Liver (tissue), 3 donors: ENCODE measurements at regions not wholly inside any gene's neighbourhood (a gene's known extent, or its start where the extent isn't known, plus 50 kb on each side); places are given as distances from the start of the nearest gene placed in this dataset.

Experiments used
- GABPA ChIP-seq, 2 donors: IDR thresholded peaks in 1 of 2; conservative IDR thresholded peaks in 1 of 2; 2 replicates each; pipeline ENCODE4 v1.6.1; 2016; ENCODE audit warnings: antibody characterized with exemption in 2 of 2, mild to moderate bottlenecking in 1 of 2, moderate library complexity in 1 of 2
- JUND ChIP-seq, 2 donors: IDR thresholded peaks; 2 replicates each; pipeline ENCODE4 v1.6.1; 2016; ENCODE audit warnings: antibody characterized with exemption in 2 of 2
- RAD21 ChIP-seq, 2 donors: IDR thresholded peaks; 2 replicates each; pipeline ENCODE4 v1.6.1; 2016; ENCODE audit warnings: antibody characterized with exemption in 2 of 2, mild to moderate bottlenecking in 2 of 2
- TAF1 ChIP-seq: conservative IDR thresholded peaks from 2 replicates; pipeline ENCODE4 v1.6.1; 2016; ENCODE audit warnings: antibody characterized with exemption, mild to moderate bottlenecking
- YY1 ChIP-seq: IDR thresholded peaks from 2 replicates; pipeline ENCODE4 v1.6.1; 2016; ENCODE audit warnings: antibody characterized with exemption, mild to moderate bottlenecking
- TF ChIP-seq, protein P1 (sequence below): fragments of 150-350 bp; IDR thresholded peaks from 2 replicates; pipeline ENCODE4 v1.5.1; 2017; ENCODE audit warnings: improper control_type of control experiment, low read depth, low read length; ENCODE audit not compliant: missing input control
- donor health status: healthy.
- donor health status: healthy.

DNA sequence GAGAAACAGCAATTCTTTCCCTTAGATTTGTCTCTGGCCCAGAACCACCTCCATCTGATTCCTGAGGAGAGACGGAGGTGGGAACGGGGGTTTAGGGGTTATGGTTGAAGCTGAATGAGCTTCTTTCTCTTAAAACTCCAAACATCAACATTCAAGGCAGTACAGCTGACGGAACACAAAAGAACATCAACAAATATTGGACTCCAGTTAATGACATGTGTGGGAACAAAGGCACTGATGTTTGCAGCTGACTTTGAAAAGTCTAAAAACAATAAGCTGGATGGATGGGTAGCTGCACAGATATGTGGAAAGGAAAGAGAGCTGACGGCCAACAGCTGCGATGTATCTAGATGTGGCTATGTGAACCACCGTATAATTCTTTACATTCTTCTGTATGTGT is 256.5 kb downstream of the SOD2 start:
- TF ChIP-seq, protein P1, sequence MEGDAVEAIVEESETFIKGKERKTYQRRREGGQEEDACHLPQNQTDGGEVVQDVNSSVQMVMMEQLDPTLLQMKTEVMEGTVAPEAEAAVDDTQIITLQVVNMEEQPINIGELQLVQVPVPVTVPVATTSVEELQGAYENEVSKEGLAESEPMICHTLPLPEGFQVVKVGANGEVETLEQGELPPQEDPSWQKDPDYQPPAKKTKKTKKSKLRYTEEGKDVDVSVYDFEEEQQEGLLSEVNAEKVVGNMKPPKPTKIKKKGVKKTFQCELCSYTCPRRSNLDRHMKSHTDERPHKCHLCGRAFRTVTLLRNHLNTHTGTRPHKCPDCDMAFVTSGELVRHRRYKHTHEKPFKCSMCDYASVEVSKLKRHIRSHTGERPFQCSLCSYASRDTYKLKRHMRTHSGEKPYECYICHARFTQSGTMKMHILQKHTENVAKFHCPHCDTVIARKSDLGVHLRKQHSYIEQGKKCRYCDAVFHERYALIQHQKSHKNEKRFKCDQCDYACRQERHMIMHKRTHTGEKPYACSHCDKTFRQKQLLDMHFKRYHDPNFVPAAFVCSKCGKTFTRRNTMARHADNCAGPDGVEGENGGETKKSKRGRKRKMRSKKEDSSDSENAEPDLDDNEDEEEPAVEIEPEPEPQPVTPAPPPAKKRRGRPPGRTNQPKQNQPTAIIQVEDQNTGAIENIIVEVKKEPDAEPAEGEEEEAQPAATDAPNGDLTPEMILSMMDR = no peak
- no peak for TF ChIP-seq RAD21 (IDR thresholded peaks at IDR 0.05)
- TF ChIP-seq GABPA (IDR thresholded peaks at IDR 0.05 in 1 of 2, conservative IDR thresholded peaks at IDR 0.05 in 1 of 2) = no peak
- no peak for TF ChIP-seq YY1
- TF ChIP-seq JUND (IDR thresholded peaks at IDR 0.05) = no peak
- no peak for TF ChIP-seq TAF1
